ENCODE measurements at regions not wholly inside any gene's neighbourhood (a gene's known extent, or its start where the extent isn't known, plus 50 kb on each side); places are given as distances from the start of the nearest gene placed in this dataset.

GRCh38 chr10:78264361-78264760 lies 230.7 kb downstream of the RPS24 start:
- ChIA-PET CTCF (ENCODE audit: unreplicated experiment) (no interaction called here), POLR2A (no interaction called here)
- H2AFZ ChIP-seq (ENCODE audit: low read length) = no peak overlapping the region
- H3K36me3 ChIP-seq (ENCODE audit: insufficient read depth, low read length) = no peaks in the 10 kb centered on the region
- no peak overlapping the region for H3K4me3 ChIP-seq (ENCODE audit: low read depth, low read length, poor library complexity, severe bottlenecking)
- H3K9me2 ChIP-seq (ENCODE audit: insufficient read depth, low read length) = no peaks in the 10 kb centered on the region
- no peak overlapping the region for H3K27ac ChIP-seq (ENCODE audit: low read depth, low read length, poor library complexity, severe bottlenecking)
- H3K4me2 ChIP-seq (ENCODE audit: low read length) = no peak overlapping the region
- H3K79me2 ChIP-seq (ENCODE audit: insufficient read depth, low read depth, low read length) = no peaks in the 10 kb centered on the region
- TF ChIP-seq CTCF (conservative IDR thresholded peaks at IDR 0.05; ENCODE audit: low read length) = no peak
- TF ChIP-seq EZH2phosphoT487 (IDR thresholded peaks at IDR 0.05; ENCODE audit: borderline replicate concordance, low read depth, low read length) = no peak
- DNase-seq (ENCODE audit: low spot score) = no peak
- H3K4me1 ChIP-seq (ENCODE audit: insufficient read depth, low read length, poor library complexity, severe bottlenecking) = no peaks in the 10 kb centered on the region
- intact Hi-C loops (cut with micrococcal nuclease; ENCODE audit: unreplicated experiment) = no loop called here
- H3K9me3 ChIP-seq (ENCODE audit: low read length) = no peaks in the 10 kb centered on the region
- no TSS peak for BruUV-seq (replicated peaks)
- H4K20me1 ChIP-seq (ENCODE audit: insufficient read depth, low read length) = no peaks in the 10 kb centered on the region

GRCh38 chr10:78266741-78267469 lies 233.2 kb downstream of the RPS24 start:
- POLR2A ChIA-PET = no interaction called here
- intact Hi-C loops (cut with micrococcal nuclease; ENCODE audit: unreplicated experiment) = no loop called here

More at GRCh38 chr10:78266741-78267469, 233.2 kb downstream of the RPS24 start:
- no peak for DNase-seq (ENCODE audit: low spot score)
- Histone ChIP-seq H3K9me3 (ENCODE audit: low read length) (no peaks in the 10 kb centered on the region), H4K20me1 (ENCODE audit: insufficient read depth, low read length) (no peaks in the 10 kb centered on the region), H2AFZ (ENCODE audit: low read length) (no peak overlapping the region), H3K4me3 (ENCODE audit: low read depth, low read length, poor library complexity, severe bottlenecking) (no peak overlapping the region), H3K36me3 (ENCODE audit: insufficient read depth, low read length) (no peaks in the 10 kb centered on the region), H3K27ac (ENCODE audit: low read depth, low read length, poor library complexity, severe bottlenecking) (no peak overlapping the region), H3K9me2 (ENCODE audit: insufficient read depth, low read length) (no peaks in the 10 kb centered on the region), H3K79me2 (ENCODE audit: insufficient read depth, low read depth, low read length) (no peaks in the 10 kb centered on the region), H3K4me2 (ENCODE audit: low read length) (no peak overlapping the region), H3K4me1 (ENCODE audit: insufficient read depth, low read length, poor library complexity, severe bottlenecking) (no peaks in the 10 kb centered on the region)
- CTCF ChIA-PET (ENCODE audit: unreplicated experiment) = no interaction called here
- TF ChIP-seq EZH2phosphoT487 (IDR thresholded peaks at IDR 0.05; ENCODE audit: borderline replicate concordance, low read depth, low read length) = no peak
- no peak for TF ChIP-seq CTCF (conservative IDR thresholded peaks at IDR 0.05; ENCODE audit: low read length)
- BruUV-seq (replicated peaks) = no TSS peak

All from OCI-LY7 (cell line).